Esophagus muscularis mucosa (tissue), 3 donors: ENCODE measurements at regions not wholly inside any gene's neighbourhood (a gene's known extent, or its start where the extent isn't known, plus 50 kb on each side); places are given as distances from the start of the nearest gene placed in this dataset.

ENCODE experiments used
- POLR2A ChIP-seq: fragments of 450-650 bp; IDR thresholded peaks from one replicate; pipeline ENCODE4 v1.6.1; 2017; ENCODE audit warnings: antibody characterized with exemption, moderate library complexity, mild to moderate bottlenecking, low read depth
- TF ChIP-seq, protein P1 (sequence below), 3 experiments: fragments of 200-600 bp in 2 of 3; fragments of 450-650 bp in 1 of 3; sonication (generic) in 2 of 3; IDR thresholded peaks; one replicate each; pipeline ENCODE4 v1.5.1; 2017 to 2019; ENCODE audit warnings: antibody characterized with exemption in 3 of 3, mild to moderate bottlenecking in 2 of 3, moderate library complexity in 1 of 3

DNA sequence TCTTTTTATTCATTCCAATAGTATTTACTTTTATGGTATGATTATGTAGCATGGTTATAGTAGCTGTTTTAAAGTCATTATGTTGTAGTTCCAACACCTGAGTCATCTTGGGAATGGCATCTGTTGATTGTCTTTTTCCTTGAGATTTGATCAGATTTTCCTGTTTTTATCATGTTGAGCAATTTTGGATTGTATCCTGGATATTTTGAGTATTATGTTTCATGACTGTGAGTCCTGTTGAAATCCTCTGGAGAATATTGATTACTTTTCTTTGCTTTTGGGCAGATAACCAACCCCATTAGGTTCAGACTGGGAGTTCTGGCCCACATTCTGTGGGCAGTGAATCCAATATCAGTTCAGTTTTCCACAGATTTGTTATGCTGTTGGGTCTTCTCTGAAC lies 163.2 kb upstream of the SPRED2 start:
- no peak for TF ChIP-seq POLR2A
- TF ChIP-seq, protein P1, sequence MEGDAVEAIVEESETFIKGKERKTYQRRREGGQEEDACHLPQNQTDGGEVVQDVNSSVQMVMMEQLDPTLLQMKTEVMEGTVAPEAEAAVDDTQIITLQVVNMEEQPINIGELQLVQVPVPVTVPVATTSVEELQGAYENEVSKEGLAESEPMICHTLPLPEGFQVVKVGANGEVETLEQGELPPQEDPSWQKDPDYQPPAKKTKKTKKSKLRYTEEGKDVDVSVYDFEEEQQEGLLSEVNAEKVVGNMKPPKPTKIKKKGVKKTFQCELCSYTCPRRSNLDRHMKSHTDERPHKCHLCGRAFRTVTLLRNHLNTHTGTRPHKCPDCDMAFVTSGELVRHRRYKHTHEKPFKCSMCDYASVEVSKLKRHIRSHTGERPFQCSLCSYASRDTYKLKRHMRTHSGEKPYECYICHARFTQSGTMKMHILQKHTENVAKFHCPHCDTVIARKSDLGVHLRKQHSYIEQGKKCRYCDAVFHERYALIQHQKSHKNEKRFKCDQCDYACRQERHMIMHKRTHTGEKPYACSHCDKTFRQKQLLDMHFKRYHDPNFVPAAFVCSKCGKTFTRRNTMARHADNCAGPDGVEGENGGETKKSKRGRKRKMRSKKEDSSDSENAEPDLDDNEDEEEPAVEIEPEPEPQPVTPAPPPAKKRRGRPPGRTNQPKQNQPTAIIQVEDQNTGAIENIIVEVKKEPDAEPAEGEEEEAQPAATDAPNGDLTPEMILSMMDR (IDR thresholded peaks at IDR 0.05) = no peak
